ENCODE measurements at regions not wholly inside any gene's neighbourhood (a gene's known extent, or its start where the extent isn't known, plus 50 kb on each side); places are given as distances from the start of the nearest gene placed in this dataset.

- TF ChIP-seq CTCF (IDR thresholded peaks at IDR 0.05): no peak
- TF ChIP-seq POLR2A (IDR thresholded peaks at IDR 0.05): no peak
These were observed 154.5 kb upstream of the C11orf87 start for GRCh38 chr11:109267293-109268095.

All from esophagus squamous epithelium (tissue), 4 donors.